ENCODE measurements at regions not wholly inside any gene's neighbourhood (a gene's known extent, or its start where the extent isn't known, plus 50 kb on each side); places are given as distances from the start of the nearest gene placed in this dataset.
A peak's percentile ranks its signal among the peaks of the same experiment; 100 is the strongest.

GRCh38 chr17:74011966-74012365 lies 191.5 kb upstream of the RPL38 start:
- ChIA-PET CTCF (ENCODE audit: low intra/inter-chr PET ratio, low total read pairs) (no interaction called here), POLR2A (no interaction called here)
- Histone ChIP-seq H4K20me1 (ENCODE audit: insufficient read depth, low read length) (no peaks in the 10 kb centered on the region), H3K4me1 (ENCODE audit: insufficient read depth, low read length) (no peaks in the 10 kb centered on the region), H3K36me3 (replicated peaks in 1 of 2; ENCODE audit: control insufficient read depth in 1 of 2, insufficient read depth in 2 of 2, low read length in 2 of 2) (no peaks in the 10 kb centered on the region), H3K79me2 (ENCODE audit: insufficient read depth, low read length) (no peaks in the 10 kb centered on the region), H3K9me3 (ENCODE audit: low read length) (no peaks in the 10 kb centered on the region), H3K9ac (ENCODE audit: insufficient read depth, low read depth, low read length) (no peak overlapping the region), H2AFZ (ENCODE audit: low read length) (no peak overlapping the region), H3K27me3 (ENCODE audit: control insufficient read depth in 1 of 2, insufficient read depth in 2 of 2, low read length in 2 of 2) (peaks cover 8 to 67% of the 10 kb centered on the region in 2 experiments; a peak in 4 of 5 replicates), H3K4me2 (ENCODE audit: low read depth, low read length) (no peak overlapping the region), H3K4me3 (replicated peaks in 1 of 3; ENCODE audit: insufficient read depth in 1 of 3, low read depth in 2 of 3, low read length in 3 of 3) (no peak overlapping the region), H3K27ac (ENCODE audit: extremely low read length, insufficient read depth, low read length) (no peak overlapping the region)
- peak; percentile 26; the same call in 1 of the 3 replicates for ATAC-seq
- intact Hi-C loops (cut with micrococcal nuclease; ENCODE audit: unreplicated experiment) (no loop called here), in situ Hi-C loops (cut with HindIII; ENCODE audit: extremely low pct_ligation_motif_present, low pct_unique_long_range_greater_than_20kb) (no loop called here)
- TF ChIP-seq USF2 (IDR thresholded peaks at IDR 0.05; ENCODE audit: low read depth, low read length) (no peak), USF2 (CRISPR knock-in tag; IDR thresholded peaks at IDR 0.05; ENCODE audit: borderline replicate concordance) (no peak), SOX5 (CRISPR knock-in tag; IDR thresholded peaks at IDR 0.05; ENCODE audit: borderline replicate concordance) (no peak), SAP130 (CRISPR knock-in tag; IDR thresholded peaks at IDR 0.05; ENCODE audit: low read depth) (no peak), KLF13 (CRISPR knock-in tag; IDR thresholded peaks at IDR 0.05) (no peak), HNRNPL (IDR thresholded peaks at IDR 0.05; ENCODE audit: low read depth, low read length) (no peak), ZNF136 (CRISPR knock-in tag; IDR thresholded peaks at IDR 0.05; ENCODE audit: low read depth) (no peak), NR2C2 (CRISPR knock-in tag; IDR thresholded peaks at IDR 0.05; ENCODE audit: borderline replicate concordance) (no peak), HIVEP1 (CRISPR knock-in tag; IDR thresholded peaks at IDR 0.05) (no peak), ZNF251 (CRISPR knock-in tag; IDR thresholded peaks at IDR 0.05) (no peak), HDAC2 (CRISPR knock-in tag; IDR thresholded peaks at IDR 0.05) (no peak), MLXIP (CRISPR knock-in tag; IDR thresholded peaks at IDR 0.05; ENCODE audit: borderline replicate concordance) (no peak)
- DNase-seq (ENCODE audit: low spot score) = no peak
- no TSS peak for BruUV-seq (replicated peaks)
- no peak for FAIRE-seq
- under 1% methylated on average over 7 of the region's 7 CpGs for WGBS (ENCODE audit: low lambda C conversion rate)

Measured in HepG2 (cell line).